ENCODE measurements at regions not wholly inside any gene's neighbourhood (a gene's known extent, or its start where the extent isn't known, plus 50 kb on each side); places are given as distances from the start of the nearest gene placed in this dataset.

GRCh38 chr13:50227361-50227760, 212.1 kb downstream of the KCNRG start:
- BruUV-seq (replicated peaks), result no TSS peak
- H2BK20ac ChIP-seq (ENCODE audit: low read depth, low read length), result no peak overlapping the region
- no peak overlapping the region for H3K23ac ChIP-seq (ENCODE audit: low read depth, low read length)
- H3K4me1 ChIP-seq (ENCODE audit: control insufficient read depth, insufficient read depth, low read length), result peaks cover 8% of the 10 kb centered on the region
- TF ChIP-seq USF2 (IDR thresholded peaks at IDR 0.05; ENCODE audit: low read depth, low read length) (no peak), MXI1 (IDR thresholded peaks at IDR 0.05; ENCODE audit: borderline replicate concordance, low read depth, low read length) (no peak), POLR2A (IDR thresholded peaks at IDR 0.05; ENCODE audit: low read depth, low read length) (no peak), RFX5 (IDR thresholded peaks at IDR 0.05; ENCODE audit: low read depth, low read length) (no peak), MAZ (IDR thresholded peaks at IDR 0.05; ENCODE audit: borderline replicate concordance, low read depth, low read length) (no peak), BHLHE40 (IDR thresholded peaks at IDR 0.05; ENCODE audit: low read depth, low read length) (no peak), RAD21 (IDR thresholded peaks at IDR 0.05; ENCODE audit: low read length) (no peak)
- H3K9me3 ChIP-seq (ENCODE audit: control insufficient read depth, insufficient read depth, low read length), result no peaks in the 10 kb centered on the region
- CTCF ChIA-PET, result no interaction called here
- H2AK9ac ChIP-seq (replicated peaks; ENCODE audit: low read depth, low read length, poor library complexity), result no peak overlapping the region
- H3K4ac ChIP-seq (ENCODE audit: low read depth, low read length), result no peak overlapping the region
- no peak overlapping the region for H4K5ac ChIP-seq (ENCODE audit: low read depth, low read length)
- no peaks in the 10 kb centered on the region for H4K20me1 ChIP-seq (ENCODE audit: insufficient read depth, low read length)
- no peak overlapping the region for H2BK15ac ChIP-seq (ENCODE audit: low read depth, low read length)
- H4K91ac ChIP-seq (ENCODE audit: insufficient read depth, low read depth, low read length), result no peak overlapping the region
- in situ Hi-C loops (cut with MboI; ENCODE audit: low sequenced_read_pairs), result no loop called here
- WGBS, 2 experiments (ENCODE audit: extremely low coverage in 2 of 2, insufficient read length in 1 of 2), result 90% methylated on average over 2 of the region's 5 CpGs; no CpG with 5 or more reads in 1 of the 2 experiments
- H2BK120ac ChIP-seq (ENCODE audit: low read depth, low read length), result no peak overlapping the region
- H3K14ac ChIP-seq (replicated peaks; ENCODE audit: low read depth, low read length), result no peak overlapping the region
- no peak overlapping the region for H3K4me3 ChIP-seq (ENCODE audit: insufficient read depth, low read depth, low read length)
- H3K56ac ChIP-seq (ENCODE audit: extremely low read depth, insufficient read depth, low read length), result no peak overlapping the region
- dilution Hi-C loops (cut with HindIII; ENCODE audit: low sequenced_read_pairs, unreplicated experiment), result no loop called here
- POLR2A ChIA-PET (ENCODE audit: unreplicated experiment), result no interaction called here
- H2BK5ac ChIP-seq (ENCODE audit: low read depth, low read length, poor library complexity, severe bottlenecking), result no peak overlapping the region
- no peak overlapping the region for H3K4me2 ChIP-seq (ENCODE audit: low read depth, low read length)
- ATAC-seq (ENCODE audit: low read depth) (no peak), DNase-seq (no peak)
- no peak overlapping the region for H3K27ac ChIP-seq (ENCODE audit: insufficient read depth, low read length)
- H3K27me3 ChIP-seq (ENCODE audit: control insufficient read depth, insufficient read depth, low read length), result peaks cover 2% of the 10 kb centered on the region; the same call in 1 of the 2 replicates
- H3K36me3 ChIP-seq (ENCODE audit: control insufficient read depth, insufficient read depth, low read length), result no peaks in the 10 kb centered on the region
- no peaks in the 10 kb centered on the region for H3K79me1 ChIP-seq (ENCODE audit: low read depth in 1 of 2, low read length in 2 of 2)
- no peaks in the 10 kb centered on the region for H3K9me1 ChIP-seq (ENCODE audit: insufficient read depth, low read length)
- H3K18ac ChIP-seq (ENCODE audit: low read depth, low read length), result no peak overlapping the region
- no peak overlapping the region for H3K9ac ChIP-seq (ENCODE audit: low read depth, low read length)
- no peak overlapping the region for H4K8ac ChIP-seq (ENCODE audit: low read depth in 2 of 2, low read length in 2 of 2)
- H2AK5ac ChIP-seq (ENCODE audit: low read depth, low read length), result no peak overlapping the region
- intact Hi-C loops (cut with micrococcal nuclease), result loop anchor here (10.0 kb wide), 1 partner anchor 307 kb away; no protein-coding TSS in a partner anchor
- H2AFZ ChIP-seq (replicated peaks; ENCODE audit: low read length, poor library complexity), result no peak overlapping the region
